CD4-positive, alpha-beta T cell treated with Interleukin-1 beta for 1 hour (primary cell): ENCODE measurements at regions not wholly inside any gene's neighbourhood (a gene's known extent, or its start where the extent isn't known, plus 50 kb on each side); places are given as distances from the start of the nearest gene placed in this dataset.

Experiments
- DNase-seq, 2 donors: peaks; one replicate each; pipeline ENCODE4 v3.0.0-alpha.2; 2020 to 2022

GRCh38 chr4:24040811-24041210, 151.0 kb upstream of the PPARGC1A start:
- DNase-seq = no peak

- no peak for DNase-seq
Observed at GRCh38 chr4:24033626-24034025, 143.8 kb upstream of the PPARGC1A start.

GRCh38 chr4:24032371-24032989, 142.6 kb upstream of the PPARGC1A start:
- no peak for DNase-seq

GRCh38 chr4:24026596-24026995, 136.7 kb upstream of the PPARGC1A start:
- DNase-seq = no peak

GRCh38 chr4:24024605-24025004, 134.8 kb upstream of the PPARGC1A start:
- DNase-seq = no peak

GRCh38 chr4:24024157-24024556, 134.3 kb upstream of the PPARGC1A start:
- no peak for DNase-seq

- DNase-seq = no peak
Observed at GRCh38 chr4:24015782-24016181, 125.9 kb upstream of the PPARGC1A start.

- DNase-seq = no peak
Observed at GRCh38 chr4:24013668-24014422, 124.0 kb upstream of the PPARGC1A start.

GRCh38 chr4:24010994-24011393, 121.1 kb upstream of the PPARGC1A start:
- DNase-seq = no peak

- DNase-seq = no peak
Observed at GRCh38 chr4:24010573-24010972, 120.7 kb upstream of the PPARGC1A start.

GRCh38 chr4:24007860-24008261, 118.0 kb upstream of the PPARGC1A start:
- DNase-seq = no peak

- DNase-seq = no peak
Observed at GRCh38 chr4:24006269-24006668, 116.4 kb upstream of the PPARGC1A start.

- DNase-seq = no peak
Observed at GRCh38 chr4:24003926-24004325, 114.1 kb upstream of the PPARGC1A start.

GRCh38 chr4:24003496-24003895, 113.6 kb upstream of the PPARGC1A start:
- no peak for DNase-seq

- no peak for DNase-seq
Observed at GRCh38 chr4:24002330-24002966, 112.6 kb upstream of the PPARGC1A start.

GRCh38 chr4:24001486-24002329, 111.9 kb upstream of the PPARGC1A start:
- DNase-seq = no peak

GRCh38 chr4:24000470-24000831, 110.6 kb upstream of the PPARGC1A start:
- DNase-seq = no peak

GRCh38 chr4:23999714-24000469, 110.0 kb upstream of the PPARGC1A start:
- no peak for DNase-seq

- DNase-seq = no peak
Observed at GRCh38 chr4:23993373-23993772, 103.5 kb upstream of the PPARGC1A start.

- DNase-seq = no peak
Observed at GRCh38 chr4:23991444-23991843, 101.6 kb upstream of the PPARGC1A start.

GRCh38 chr4:23986270-23986669, 96.4 kb upstream of the PPARGC1A start:
- DNase-seq = no peak

GRCh38 chr4:23981328-23981727, 91.5 kb upstream of the PPARGC1A start:
- DNase-seq = no peak

GRCh38 chr4:23979534-23979933, 89.7 kb upstream of the PPARGC1A start:
- no peak for DNase-seq
